AG04450 (cell line): ENCODE measurements at regions not wholly inside any gene's neighbourhood (a gene's known extent, or its start where the extent isn't known, plus 50 kb on each side); places are given as distances from the start of the nearest gene placed in this dataset.

Source experiments
- CTCF ChIA-PET: fragments of 300-600, 350-600 bp; formaldehyde crosslinking; extraction: SDS; loops from one replicate; lab custom pipeline; 2022; ENCODE audit warnings: antibody characterized with exemption, inconsistent platforms; lab: Charles Lee
- POLR2A ChIA-PET: fragments of 350-600 bp; formaldehyde crosslinking; extraction: SDS; loops from one replicate; lab custom pipeline; 2021; ENCODE audit warnings: antibody characterized with exemption, inconsistent platforms; lab: Yijun Ruan, JAX
- DNase-seq: peaks from one replicate; pipeline ENCODE4 v3.0.0-alpha.2; 2011; ENCODE audit warnings: low read depth, low spot score
- H3K27ac ChIP-seq: one replicate; pipeline ENCODE4 v1.5.1; 2012; ENCODE audit warnings: low read depth, low read length, control low read depth
- H3K27me3 ChIP-seq: one replicate; pipeline ENCODE4 v1.6.0; 2012; ENCODE audit warnings: low read length; ENCODE audit not compliant: control insufficient read depth, insufficient read depth
- H3K4me3 ChIP-seq: 2 replicates; pipeline ENCODE4 v1.5.1; 2011; ENCODE audit warnings: mild to moderate bottlenecking, low read depth, low read length, control low read depth
- H3K9me3 ChIP-seq: 2 replicates; pipeline ENCODE4 v1.5.1; 2012; ENCODE audit warnings: low read length; ENCODE audit not compliant: control insufficient read depth, insufficient read depth
- TF ChIP-seq, protein P1 (sequence below): IDR thresholded peaks from 2 replicates; pipeline ENCODE4 v1.5.1; 2011; ENCODE audit warnings: low read depth, low read length, control low read depth, inconsistent platforms

DNA sequence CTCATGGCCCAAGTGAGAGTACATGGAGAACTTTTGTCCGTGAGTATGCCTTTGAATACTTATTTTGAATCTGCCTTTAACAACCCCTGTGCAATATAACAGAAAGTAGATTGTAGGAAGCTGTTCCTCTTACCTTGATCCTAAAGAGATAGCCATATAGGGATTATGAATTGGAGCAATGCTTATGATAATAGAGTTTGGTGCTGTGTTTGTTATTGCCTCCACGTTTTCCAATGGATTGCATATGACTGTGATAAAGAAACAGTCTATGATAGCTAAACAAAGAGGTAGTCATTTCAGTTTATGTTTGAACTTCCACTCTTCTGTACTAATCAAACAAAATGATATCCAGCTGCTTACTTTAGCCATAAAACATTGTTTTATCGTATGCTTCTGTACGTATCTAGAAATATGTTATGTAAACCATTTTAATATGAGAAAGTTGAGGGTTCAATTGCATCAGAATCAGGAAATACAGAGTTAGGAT lies 199.6 kb upstream of the RGMB start:
- no peak overlapping the region for H3K4me3 ChIP-seq
- ChIA-PET POLR2A (no interaction called here), CTCF (no interaction called here)
- no peak overlapping the region for H3K27ac ChIP-seq
- peaks cover 3% of the 10 kb centered on the region; the same call in 1 of the 2 replicates for H3K9me3 ChIP-seq
- H3K27me3 ChIP-seq, result no peaks in the 10 kb centered on the region
- DNase-seq, result no peak
- TF ChIP-seq, protein P1, sequence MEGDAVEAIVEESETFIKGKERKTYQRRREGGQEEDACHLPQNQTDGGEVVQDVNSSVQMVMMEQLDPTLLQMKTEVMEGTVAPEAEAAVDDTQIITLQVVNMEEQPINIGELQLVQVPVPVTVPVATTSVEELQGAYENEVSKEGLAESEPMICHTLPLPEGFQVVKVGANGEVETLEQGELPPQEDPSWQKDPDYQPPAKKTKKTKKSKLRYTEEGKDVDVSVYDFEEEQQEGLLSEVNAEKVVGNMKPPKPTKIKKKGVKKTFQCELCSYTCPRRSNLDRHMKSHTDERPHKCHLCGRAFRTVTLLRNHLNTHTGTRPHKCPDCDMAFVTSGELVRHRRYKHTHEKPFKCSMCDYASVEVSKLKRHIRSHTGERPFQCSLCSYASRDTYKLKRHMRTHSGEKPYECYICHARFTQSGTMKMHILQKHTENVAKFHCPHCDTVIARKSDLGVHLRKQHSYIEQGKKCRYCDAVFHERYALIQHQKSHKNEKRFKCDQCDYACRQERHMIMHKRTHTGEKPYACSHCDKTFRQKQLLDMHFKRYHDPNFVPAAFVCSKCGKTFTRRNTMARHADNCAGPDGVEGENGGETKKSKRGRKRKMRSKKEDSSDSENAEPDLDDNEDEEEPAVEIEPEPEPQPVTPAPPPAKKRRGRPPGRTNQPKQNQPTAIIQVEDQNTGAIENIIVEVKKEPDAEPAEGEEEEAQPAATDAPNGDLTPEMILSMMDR, result no peak

DNA sequence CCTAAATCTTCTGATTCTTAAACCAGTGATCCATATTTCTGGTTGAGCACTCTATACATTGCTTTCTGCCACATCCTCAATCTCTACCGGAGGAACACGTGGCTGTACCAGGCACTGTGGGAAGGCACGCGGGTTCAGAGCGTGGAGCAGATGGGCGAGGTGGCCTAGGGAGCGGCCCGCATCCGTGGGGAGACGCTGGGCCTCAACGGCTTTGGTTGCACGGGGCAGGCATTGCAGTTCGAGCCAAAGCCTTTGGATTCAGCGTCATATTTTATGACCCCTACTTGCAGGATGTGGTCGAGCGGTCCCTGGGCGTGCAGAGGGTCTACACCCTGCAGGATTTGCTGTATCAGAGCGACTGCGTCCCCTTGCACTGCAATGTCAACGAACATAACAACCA lies 197.2 kb upstream of the RGMB start:
- Histone ChIP-seq H3K27me3 (no peaks in the 10 kb centered on the region), H3K27ac (no peak overlapping the region), H3K9me3 (peaks cover 3% of the 10 kb centered on the region; the same call in 1 of the 2 replicates), H3K4me3 (no peak overlapping the region)
- no peak for DNase-seq
- POLR2A ChIA-PET, result no interaction called here
- CTCF ChIA-PET, result no interaction called here
- TF ChIP-seq, protein P1, result no peak

DNA sequence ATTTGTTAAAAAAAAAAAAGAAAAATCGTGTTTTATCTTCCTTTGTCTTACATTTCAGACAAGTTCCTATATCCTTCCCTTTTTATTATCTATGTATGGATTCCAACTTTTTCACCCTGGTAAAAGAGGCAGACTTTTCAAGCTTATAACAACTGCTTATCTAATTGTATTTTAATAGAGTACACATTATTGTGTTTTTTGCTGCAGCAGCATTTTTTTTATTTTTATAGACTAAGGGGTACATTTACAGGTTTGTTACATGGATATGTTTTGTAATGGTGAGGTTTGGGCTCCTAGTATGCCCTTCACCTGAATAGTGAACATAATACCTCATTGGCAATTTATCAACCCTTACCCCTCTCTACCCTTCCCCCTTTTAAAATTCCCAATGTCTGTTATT lies 195.0 kb upstream of the RGMB start:
- H3K27ac ChIP-seq, result no peak overlapping the region
- ChIA-PET CTCF (no interaction called here), POLR2A (no interaction called here)
- peaks cover 3% of the 10 kb centered on the region; the same call in 1 of the 2 replicates for H3K9me3 ChIP-seq
- DNase-seq, result no peak
- TF ChIP-seq, protein P1, result no peak
- H3K4me3 ChIP-seq, result no peak overlapping the region
- H3K27me3 ChIP-seq, result no peaks in the 10 kb centered on the region

- Histone ChIP-seq H3K4me3 (no peak overlapping the region), H3K27me3 (no peaks in the 10 kb centered on the region), H3K9me3 (peaks cover under 1% of the 10 kb centered on the region; the same call in 1 of the 2 replicates), H3K27ac (no peak overlapping the region)
- POLR2A ChIA-PET, result no interaction called here
- DNase-seq, result no peak
- CTCF ChIA-PET, result no interaction called here
- TF ChIP-seq, protein P1, result no peak
Measured at GRCh38 chr5:98581112-98581997, 192.1 kb upstream of the RGMB start.

DNA sequence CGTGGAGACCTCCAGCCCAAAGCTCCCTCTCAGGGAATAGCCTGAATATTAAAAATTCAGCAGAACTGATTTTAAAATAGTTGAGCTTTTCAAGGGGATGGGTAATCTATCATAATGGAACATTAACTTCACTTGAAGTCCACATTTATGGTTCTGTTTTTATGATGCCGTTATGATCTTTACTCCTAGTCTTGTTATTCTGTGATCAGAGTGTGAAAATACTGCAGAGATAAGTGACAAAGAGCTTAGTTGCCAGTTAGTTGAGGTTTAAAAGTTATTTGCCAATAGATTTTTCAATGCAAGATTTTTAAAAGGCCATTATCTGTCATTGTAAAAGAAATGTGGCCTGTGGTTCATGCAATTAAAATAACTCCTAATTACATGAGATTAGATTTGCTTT lies 189.9 kb upstream of the RGMB start:
- DNase-seq, result no peak
- Histone ChIP-seq H3K27me3 (no peaks in the 10 kb centered on the region), H3K27ac (no peak overlapping the region), H3K4me3 (no peak overlapping the region), H3K9me3 (no peaks in the 10 kb centered on the region)
- POLR2A ChIA-PET, result no interaction called here
- CTCF ChIA-PET, result interaction anchor here (0.7 to 1.3 kb wide), 2 partner anchors 14 to 70 kb away, joined by 3 to 7 read pairs; no protein-coding TSS in a partner anchor
- TF ChIP-seq, protein P1, result no peak
